HG02642 (cell line): ENCODE measurements at regions not wholly inside any gene's neighbourhood (a gene's known extent, or its start where the extent isn't known, plus 50 kb on each side); places are given as distances from the start of the nearest gene placed in this dataset.

Experiments
- ATAC-seq: cut with Tn5 transposase; IDR thresholded peaks from one replicate; pipeline ENCODE4 v1.9.1; 2021; ENCODE audit warnings: mild to moderate bottlenecking; ENCODE audit not compliant: unreplicated experiment, poor library complexity

- ATAC-seq, result no peak
These were observed 98.6 kb downstream of the FHDC1 start for GRCh38 chr4:153034681-153035080.

DNA sequence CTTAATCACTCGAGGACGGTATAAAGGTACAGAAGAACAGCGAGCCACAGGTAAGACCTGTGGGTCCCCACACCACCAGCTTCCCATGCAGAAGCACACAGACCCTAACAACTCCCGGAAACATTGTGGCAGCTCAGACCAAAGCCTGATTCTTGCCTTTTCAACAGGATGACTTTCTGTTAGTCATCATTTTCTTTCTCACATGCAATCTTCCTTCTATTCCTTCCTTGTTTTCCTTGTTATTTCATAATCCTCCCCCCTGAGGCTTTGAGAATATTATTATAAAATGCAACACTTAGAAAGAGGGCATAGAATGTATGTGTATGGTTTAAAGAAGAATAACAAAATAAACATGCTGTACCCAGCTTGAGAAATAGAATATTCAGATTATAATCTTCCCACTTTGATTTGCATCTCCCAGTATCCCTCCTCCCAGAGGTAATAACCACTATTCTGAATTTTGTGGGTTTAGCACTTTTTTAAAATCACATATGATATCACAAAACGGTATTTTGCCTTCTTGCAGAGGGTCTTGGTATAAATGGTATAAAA is 100.9 kb downstream of the FHDC1 start:
- ATAC-seq, result no peak

DNA sequence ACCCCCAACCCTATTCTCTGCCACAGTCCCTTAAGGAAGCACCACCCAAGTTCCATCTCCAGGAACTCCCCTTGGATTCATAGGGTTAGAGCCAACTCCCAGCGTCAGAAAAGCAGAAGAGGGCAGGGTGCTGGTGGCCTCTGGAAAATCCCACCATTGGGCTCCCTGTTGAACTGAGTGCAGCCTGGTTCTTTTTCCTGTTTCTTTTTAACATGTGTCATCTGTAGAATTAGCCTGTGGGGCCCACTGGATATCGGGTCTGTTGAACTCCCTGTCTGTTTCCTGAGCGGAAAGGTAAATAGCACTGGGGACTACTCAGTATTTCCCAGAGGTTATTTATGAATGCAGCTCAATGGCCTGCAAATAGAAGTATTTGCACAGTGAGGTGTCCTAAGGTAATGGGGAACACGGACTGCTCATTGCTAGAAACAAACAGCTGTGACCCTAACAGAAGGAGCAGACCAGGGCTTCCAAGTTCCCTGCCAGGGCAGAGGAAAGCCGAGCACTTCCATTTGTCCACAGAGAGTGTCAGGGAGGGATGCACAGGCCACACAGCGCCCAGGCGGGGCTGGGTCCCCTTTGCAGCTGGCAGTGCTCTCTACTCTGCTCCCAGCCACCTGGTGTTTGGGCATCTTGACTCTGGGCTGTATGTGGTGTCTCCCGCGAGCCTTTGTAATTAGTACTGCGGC is 102.6 kb downstream of the FHDC1 start:
- no peak for ATAC-seq

DNA sequence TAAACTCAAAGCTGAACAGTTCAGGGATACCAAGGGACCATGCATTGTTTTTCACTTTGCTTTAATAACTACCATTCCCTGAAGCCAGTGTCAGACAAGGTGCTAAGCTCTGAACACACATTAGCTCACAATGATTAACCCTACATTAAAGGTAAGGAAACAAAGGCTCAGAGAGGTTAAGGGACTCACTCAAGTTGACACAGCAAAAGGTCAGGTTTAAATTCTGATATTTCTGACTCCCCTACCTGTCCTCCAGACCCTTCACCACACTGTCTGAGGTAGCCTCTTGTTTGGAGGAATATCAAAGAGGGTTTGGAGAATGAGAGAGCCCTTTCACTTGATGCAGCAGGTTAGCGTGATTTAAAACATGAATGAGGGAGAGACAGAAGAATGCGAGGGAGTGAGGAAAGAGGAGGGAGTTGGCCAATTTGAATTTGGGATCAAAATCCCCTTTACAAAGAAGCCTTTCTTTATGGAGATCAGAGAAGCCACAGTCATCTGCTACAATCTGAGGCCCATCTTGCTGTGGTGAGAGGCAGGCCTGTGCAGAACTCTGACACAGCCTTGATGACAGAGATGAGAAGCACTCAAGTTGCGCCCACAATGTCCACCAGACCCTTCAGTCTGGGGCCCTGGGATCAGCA is 103.5 kb downstream of the FHDC1 start:
- ATAC-seq, result no peak

GRCh38 chr4:153040677-153041076 is 104.6 kb downstream of the FHDC1 start:
- ATAC-seq, result no peak

- ATAC-seq, result no peak
These were observed 107.9 kb downstream of the FHDC1 start for GRCh38 chr4:153044036-153044435.

- no peak for ATAC-seq
These were observed 109.2 kb downstream of the FHDC1 start for GRCh38 chr4:153045111-153045982.

GRCh38 chr4:153058671-153059060 is 122.5 kb downstream of the FHDC1 start:
- ATAC-seq, result no peak

DNA sequence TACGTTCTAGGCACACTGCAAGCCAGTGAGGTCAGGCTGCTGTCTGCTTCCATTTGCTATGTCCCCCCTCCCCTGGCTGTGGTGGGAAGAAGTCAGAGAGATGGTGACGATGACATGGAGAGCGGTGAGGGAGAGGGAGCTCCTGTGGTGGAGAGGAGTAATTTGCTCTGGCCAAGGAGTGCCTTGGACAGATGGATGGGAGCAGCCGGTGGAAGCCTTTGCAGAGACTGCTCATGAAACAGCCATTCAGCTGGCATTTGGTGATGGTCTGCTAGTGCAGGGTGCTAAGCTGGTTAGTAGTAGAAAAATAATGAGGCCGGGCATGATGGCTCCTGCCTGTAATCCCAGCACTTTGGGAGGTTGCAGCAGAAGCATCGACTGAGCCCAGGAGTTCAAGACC is 124.1 kb downstream of the FHDC1 start:
- ATAC-seq, result no peak

DNA sequence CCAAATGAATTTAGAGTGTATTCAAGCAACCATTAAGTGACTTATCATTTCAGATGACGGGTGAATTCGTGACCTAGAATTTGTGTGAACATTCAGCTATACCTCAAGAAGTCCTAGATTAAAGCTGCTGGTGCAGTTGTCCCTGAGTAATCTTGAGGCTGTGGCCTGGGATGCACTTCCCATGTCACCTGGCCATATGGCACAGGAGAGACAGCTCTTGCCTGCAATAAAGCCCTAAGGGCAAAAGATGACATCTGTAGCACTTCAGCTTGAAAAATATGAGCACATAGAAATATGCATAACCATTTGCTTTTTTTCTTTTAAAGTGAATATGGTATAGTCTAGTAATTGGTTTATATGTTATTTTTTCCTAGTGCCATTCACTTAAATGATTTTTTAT is 125.8 kb downstream of the FHDC1 start:
- ATAC-seq, result no peak

- ATAC-seq, result no peak
These were observed 126.6 kb downstream of the FHDC1 start for GRCh38 chr4:153062652-153063168.

DNA sequence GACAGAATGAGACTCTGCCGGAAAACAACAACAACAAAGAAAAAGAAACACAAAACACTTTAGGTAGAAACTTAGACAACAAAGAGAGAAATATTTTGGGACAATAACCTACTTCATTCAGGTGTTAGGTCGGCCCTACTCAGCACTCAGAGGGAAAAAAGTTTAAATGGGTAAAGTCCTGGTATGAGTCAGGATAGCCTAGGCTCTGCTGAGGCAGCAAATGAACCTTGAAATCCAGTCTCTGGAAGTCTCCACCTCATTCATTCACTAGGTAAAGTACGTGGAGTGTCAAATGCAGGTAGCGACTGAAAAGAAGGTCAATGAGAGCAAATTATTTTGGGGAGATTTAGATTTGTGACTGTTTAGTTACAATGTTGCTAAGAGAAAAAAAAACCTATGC is 127.4 kb downstream of the FHDC1 start:
- no peak for ATAC-seq

- no peak for ATAC-seq
These were observed 128.4 kb downstream of the FHDC1 start for GRCh38 chr4:153064571-153064970.

- ATAC-seq, result no peak
These were observed 129.2 kb downstream of the FHDC1 start for GRCh38 chr4:153065276-153065675.

DNA sequence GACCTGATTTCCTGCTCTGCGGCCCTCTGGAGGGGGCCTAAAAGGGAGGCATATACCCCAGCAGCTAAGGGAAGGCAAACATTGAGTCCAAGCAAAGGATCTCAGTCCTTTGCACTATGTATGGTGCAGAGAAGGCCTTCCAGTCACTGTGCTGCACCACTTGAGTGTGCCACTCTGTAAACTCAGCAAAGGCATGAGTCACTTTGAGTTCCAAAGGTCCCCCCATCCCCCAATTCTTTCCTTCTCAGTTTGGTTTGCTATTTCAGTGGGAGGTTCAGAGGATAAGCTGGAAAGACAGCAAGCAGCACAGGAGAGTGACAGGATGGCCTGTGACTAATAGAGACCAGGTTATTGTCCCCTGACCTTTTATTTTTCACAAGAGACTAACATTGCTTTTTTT is 131.3 kb downstream of the FHDC1 start:
- no peak for ATAC-seq

GRCh38 chr4:153068751-153069150 is 132.6 kb downstream of the FHDC1 start:
- no peak for ATAC-seq

GRCh38 chr4:153071958-153072598 is 132.2 kb upstream of the TRIM2 start:
- ATAC-seq, result no peak

DNA sequence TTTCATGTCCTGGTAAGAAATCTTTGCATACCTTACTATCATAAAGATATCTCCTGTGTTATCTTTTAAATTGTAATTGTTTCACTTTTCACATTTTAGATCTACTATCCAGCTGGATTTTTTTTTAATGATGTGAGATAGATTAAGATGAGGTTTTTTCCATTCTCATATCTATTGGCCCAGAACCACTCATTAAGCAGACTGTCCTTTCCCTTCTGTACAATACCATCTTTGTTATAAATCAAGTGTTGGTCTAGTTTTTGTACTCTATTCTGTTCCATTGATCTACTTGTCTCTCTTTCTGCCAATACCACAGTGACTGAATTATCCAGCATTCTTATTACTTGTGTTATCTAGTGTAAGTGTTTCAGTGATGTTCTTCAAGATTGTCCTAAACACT is 131.6 kb upstream of the TRIM2 start:
- no peak for ATAC-seq

DNA sequence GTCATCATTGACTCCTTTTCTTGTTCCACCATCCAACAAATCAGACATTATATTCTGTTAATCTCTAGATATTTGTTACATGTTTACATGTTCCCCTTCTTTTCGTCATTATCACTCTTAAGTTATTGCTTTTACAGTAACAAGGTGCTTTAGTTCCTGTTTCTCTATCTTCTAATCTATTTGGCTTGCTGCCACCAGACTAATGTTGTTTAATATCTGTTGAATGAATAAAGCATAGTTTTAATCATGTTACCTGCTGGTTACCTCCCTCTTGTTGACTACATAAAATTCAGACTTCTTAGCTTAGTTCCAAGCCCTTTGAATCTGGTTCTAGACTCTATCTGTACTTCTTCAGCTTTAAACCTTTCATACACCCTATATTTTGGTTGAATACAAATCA is 129.8 kb upstream of the TRIM2 start:
- no peak for ATAC-seq

- no peak for ATAC-seq
These were observed 129.2 kb upstream of the TRIM2 start for GRCh38 chr4:153074936-153075630.
